HepG2 (cell line): ENCODE measurements at regions not wholly inside any gene's neighbourhood (a gene's known extent, or its start where the extent isn't known, plus 50 kb on each side); places are given as distances from the start of the nearest gene placed in this dataset.

Experiments
- ATAC-seq: fragments of 200-7000 bp; cut with Tn5 transposase; 3 replicates; pipeline ENCODE4 v1.9.1; 2020; ENCODE audit warnings: mild to moderate bottlenecking, moderate library complexity
- BruUV-seq: library from RNA; stranded (reverse); fragments of 400-500 nt; replicated peaks from 2 replicates; lab custom pipeline; 2021; lab: Mats Ljungman, UMichigan
- CTCF ChIA-PET: fragments of 300-600 bp; formaldehyde crosslinking; extraction: SDS; loops from one replicate; lab custom pipeline; 2021; ENCODE audit warnings: low total read pairs, inconsistent platforms, low intra/inter-chr PET ratio; lab: Yijun Ruan, JAX
- POLR2A ChIA-PET: fragments of 350-600 bp; sonication (Branson Sonifier 250); formaldehyde crosslinking; loops from one replicate; lab custom pipeline; 2020; ENCODE audit warnings: antibody characterized with exemption, inconsistent platforms; lab: Yijun Ruan, JAX
- DNase-seq: peaks from one replicate; pipeline ENCODE4 v3.0.0-alpha.2; 2015; ENCODE audit warnings: low spot score
- FAIRE-seq: peaks from 3 replicates; lab custom pipeline; 2011; peaks lifted over from hg19 to GRCh38; lab: Jason Lieb, UNC
- H2AFZ ChIP-seq: one replicate; pipeline ENCODE4 v1.6.1; 2011; ENCODE audit warnings: low read length, inconsistent platforms
- H3K27ac ChIP-seq: fragments of 300-600 bp; 3 replicates; pipeline ENCODE4 v1.8.0; 2011; ENCODE audit warnings: mixed run types, mild to moderate bottlenecking, mixed read lengths, low read length, inconsistent platforms; ENCODE audit not compliant: insufficient read depth; ENCODE audit errors: extremely low read length
- H3K27me3 ChIP-seq, 2 experiments: fragments of 200-600 bp in 1 of 2; 2 replicates in 1 of 2; 3 replicates in 1 of 2; pipeline versions ENCODE4 v1.6.0 to v1.8.0; 2011; ENCODE audit warnings: low read length in 2 of 2, mild to moderate bottlenecking in 2 of 2, moderate library complexity in 2 of 2, inconsistent platforms in 1 of 2; ENCODE audit not compliant: insufficient read depth in 2 of 2, control insufficient read depth in 1 of 2
- H3K36me3 ChIP-seq, 2 experiments: fragments of 200-600 bp in 1 of 2; replicated peaks in 1 of 2; 2 replicates in 1 of 2; 3 replicates in 1 of 2; pipeline versions ENCODE4 v1.5.1 to v1.8.0; 2011; ENCODE audit warnings: low read length in 2 of 2, inconsistent platforms in 1 of 2; ENCODE audit not compliant: insufficient read depth in 2 of 2, control insufficient read depth in 1 of 2
- H3K4me1 ChIP-seq: 2 replicates; pipeline ENCODE4 v1.5.1; 2012; ENCODE audit warnings: low read length, inconsistent platforms; ENCODE audit not compliant: insufficient read depth
- H3K4me2 ChIP-seq: 2 replicates; pipeline ENCODE4 v1.6.0; 2011; ENCODE audit warnings: low read depth, low read length, inconsistent platforms
- H3K4me3 ChIP-seq, 3 experiments: fragments of 200-600 bp in 1 of 3; sonication (generic), shearing (Covaris generic) in 1 of 3; replicated peaks in 1 of 3; 2 replicates each; pipeline ENCODE4 v1.5.1; 2011 to 2016; ENCODE audit warnings: low read length in 3 of 3, inconsistent platforms in 2 of 3, low read depth in 2 of 3, mild to moderate bottlenecking in 2 of 3, control low read depth in 1 of 3, mixed read lengths in 1 of 3; ENCODE audit not compliant: insufficient read depth in 1 of 3
- H3K79me2 ChIP-seq: one replicate; pipeline ENCODE4 v1.6.1; 2011; ENCODE audit warnings: low read length, inconsistent platforms; ENCODE audit not compliant: insufficient read depth
- H3K9ac ChIP-seq: 2 replicates; pipeline ENCODE4 v1.6.0; 2011; ENCODE audit warnings: mild to moderate bottlenecking, low read depth, low read length, inconsistent platforms; ENCODE audit not compliant: insufficient read depth
- H3K9me3 ChIP-seq: 2 replicates; pipeline ENCODE4 v1.5.1; 2012; ENCODE audit warnings: mild to moderate bottlenecking, low read length
- H4K20me1 ChIP-seq: 2 replicates; pipeline ENCODE4 v1.6.0; 2011; ENCODE audit warnings: inconsistent platforms, mild to moderate bottlenecking, low read length, moderate library complexity; ENCODE audit not compliant: insufficient read depth
- ATF7-NPFF ChIP-seq: sonication (generic); formaldehyde crosslinking; IDR thresholded peaks from 2 replicates; pipeline ENCODE4 v1.8.1; 2023; ENCODE audit warnings: mild to moderate bottlenecking, low read depth, missing genetic modification reagents, moderate library complexity
- YY1 ChIP-seq: IDR thresholded peaks from 2 replicates; pipeline ENCODE4 v1.6.1; 2011; ENCODE audit warnings: low read length, low read depth, moderate library complexity, mild to moderate bottlenecking; ENCODE audit not compliant: insufficient read depth, insufficient replicate concordance
- ZNF614 ChIP-seq: IDR thresholded peaks from 2 replicates; pipeline ENCODE4 v1.6.1; 2018; ENCODE audit warnings: missing biosample characterization, missing genetic modification reagents, inconsistent platforms, borderline replicate concordance
- WGBS: methylation state at CpG from one replicate; pipeline ENCODE4 v1.1.6; 2017; ENCODE audit warnings: low lambda C conversion rate; 5-methylcytosine and 5-hydroxymethylcytosine counted together
- in situ Hi-C: cut with HindIII; loops from 2 replicates; pipeline ENCODE4 v1.10.0; 2017; ENCODE audit warnings: low pct_unique_long_range_greater_than_20kb; ENCODE audit not compliant: extremely low pct_ligation_motif_present
- intact Hi-C: fragments of 100-400 bp; cut with micrococcal nuclease; formaldehyde crosslinking; loops from one replicate; pipeline ENCODE4 v1.10.0; 2022; ENCODE audit not compliant: unreplicated experiment
- TF ChIP-seq, protein P1 (sequence below): sonication (generic); formaldehyde crosslinking; IDR thresholded peaks from 2 replicates; pipeline ENCODE4 v1.4.0; 2020; ENCODE audit warnings: missing genetic modification reagents, borderline replicate concordance

- no TSS peak for BruUV-seq
- in situ Hi-C loops, result no loop called here
- CTCF ChIA-PET, result no interaction called here
- Histone ChIP-seq H3K4me3 (no peak overlapping the region), H3K9me3 (no peaks in the 10 kb centered on the region), H2AFZ (no peak overlapping the region), H3K36me3 (no peaks in the 10 kb centered on the region), H3K27me3 (no peaks in the 10 kb centered on the region; a peak in 1 of 5 replicates), H3K4me2 (no peak overlapping the region), H3K9ac (no peak overlapping the region), H3K4me1 (no peaks in the 10 kb centered on the region), H3K27ac (no peak overlapping the region), H4K20me1 (no peaks in the 10 kb centered on the region), H3K79me2 (no peaks in the 10 kb centered on the region)
- no peak for TF ChIP-seq ATF7-NPFF (CRISPR knock-in tag)
- TF ChIP-seq YY1, result no peak
- no peak for TF ChIP-seq ZNF614 (CRISPR knock-in tag)
- TF ChIP-seq, protein P1, sequence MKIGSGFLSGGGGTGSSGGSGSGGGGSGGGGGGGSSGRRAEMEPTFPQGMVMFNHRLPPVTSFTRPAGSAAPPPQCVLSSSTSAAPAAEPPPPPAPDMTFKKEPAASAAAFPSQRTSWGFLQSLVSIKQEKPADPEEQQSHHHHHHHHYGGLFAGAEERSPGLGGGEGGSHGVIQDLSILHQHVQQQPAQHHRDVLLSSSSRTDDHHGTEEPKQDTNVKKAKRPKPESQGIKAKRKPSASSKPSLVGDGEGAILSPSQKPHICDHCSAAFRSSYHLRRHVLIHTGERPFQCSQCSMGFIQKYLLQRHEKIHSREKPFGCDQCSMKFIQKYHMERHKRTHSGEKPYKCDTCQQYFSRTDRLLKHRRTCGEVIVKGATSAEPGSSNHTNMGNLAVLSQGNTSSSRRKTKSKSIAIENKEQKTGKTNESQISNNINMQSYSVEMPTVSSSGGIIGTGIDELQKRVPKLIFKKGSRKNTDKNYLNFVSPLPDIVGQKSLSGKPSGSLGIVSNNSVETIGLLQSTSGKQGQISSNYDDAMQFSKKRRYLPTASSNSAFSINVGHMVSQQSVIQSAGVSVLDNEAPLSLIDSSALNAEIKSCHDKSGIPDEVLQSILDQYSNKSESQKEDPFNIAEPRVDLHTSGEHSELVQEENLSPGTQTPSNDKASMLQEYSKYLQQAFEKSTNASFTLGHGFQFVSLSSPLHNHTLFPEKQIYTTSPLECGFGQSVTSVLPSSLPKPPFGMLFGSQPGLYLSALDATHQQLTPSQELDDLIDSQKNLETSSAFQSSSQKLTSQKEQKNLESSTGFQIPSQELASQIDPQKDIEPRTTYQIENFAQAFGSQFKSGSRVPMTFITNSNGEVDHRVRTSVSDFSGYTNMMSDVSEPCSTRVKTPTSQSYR (CRISPR knock-in tag), result no peak
- WGBS, result 39% methylated on average over 4 of the region's 7 CpGs
- intact Hi-C loops, result no loop called here
- FAIRE-seq (no peak), DNase-seq (no peak), ATAC-seq (no peak)
- POLR2A ChIA-PET, result no interaction called here
These were observed 305.1 kb upstream of the RIOK2 start for GRCh38 chr5:97488126-97488668.
